Fibroblast of lung (primary cell): ENCODE measurements at regions not wholly inside any gene's neighbourhood (a gene's known extent, or its start where the extent isn't known, plus 50 kb on each side); places are given as distances from the start of the nearest gene placed in this dataset.

Source experiments
- EZH2 ChIP-seq: IDR thresholded peaks from 2 replicates; pipeline ENCODE4 v1.5.1; 2012; ENCODE audit warnings: low read length, control low read depth, mild to moderate bottlenecking; ENCODE audit errors: missing control alignments
- TF ChIP-seq, protein P1 (sequence below), 2 donors: IDR thresholded peaks in 1 of 2; conservative IDR thresholded peaks in 1 of 2; 1 replicate in 1 of 2; 2 replicates in 1 of 2; pipeline ENCODE4 v1.5.1; 2011 to 2012; ENCODE audit warnings: low read length in 2 of 2, control low read depth in 1 of 2, inconsistent platforms in 1 of 2, low read depth in 1 of 2, mild to moderate bottlenecking in 1 of 2

DNA sequence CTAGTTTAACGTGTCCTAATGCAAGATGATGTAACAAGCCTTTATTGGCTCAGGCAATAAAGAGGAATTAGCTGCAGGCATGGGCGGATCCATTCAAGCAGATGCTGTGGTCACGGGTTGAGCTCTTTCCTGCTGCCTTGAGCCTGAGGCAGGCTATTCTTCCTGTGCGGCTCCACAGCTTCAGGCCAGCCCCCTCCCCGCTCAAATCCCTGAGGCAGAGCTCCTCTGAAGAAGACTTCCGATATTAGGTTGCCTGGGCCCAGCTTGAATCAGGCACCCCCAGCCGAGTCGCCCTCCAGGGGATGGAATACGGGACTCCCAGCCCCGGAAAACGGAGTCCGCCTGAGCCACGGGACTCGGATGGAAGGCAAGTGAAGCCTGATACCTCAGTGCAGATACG, 95.0 kb upstream of the RUFY1 start:
- TF ChIP-seq, protein P1, sequence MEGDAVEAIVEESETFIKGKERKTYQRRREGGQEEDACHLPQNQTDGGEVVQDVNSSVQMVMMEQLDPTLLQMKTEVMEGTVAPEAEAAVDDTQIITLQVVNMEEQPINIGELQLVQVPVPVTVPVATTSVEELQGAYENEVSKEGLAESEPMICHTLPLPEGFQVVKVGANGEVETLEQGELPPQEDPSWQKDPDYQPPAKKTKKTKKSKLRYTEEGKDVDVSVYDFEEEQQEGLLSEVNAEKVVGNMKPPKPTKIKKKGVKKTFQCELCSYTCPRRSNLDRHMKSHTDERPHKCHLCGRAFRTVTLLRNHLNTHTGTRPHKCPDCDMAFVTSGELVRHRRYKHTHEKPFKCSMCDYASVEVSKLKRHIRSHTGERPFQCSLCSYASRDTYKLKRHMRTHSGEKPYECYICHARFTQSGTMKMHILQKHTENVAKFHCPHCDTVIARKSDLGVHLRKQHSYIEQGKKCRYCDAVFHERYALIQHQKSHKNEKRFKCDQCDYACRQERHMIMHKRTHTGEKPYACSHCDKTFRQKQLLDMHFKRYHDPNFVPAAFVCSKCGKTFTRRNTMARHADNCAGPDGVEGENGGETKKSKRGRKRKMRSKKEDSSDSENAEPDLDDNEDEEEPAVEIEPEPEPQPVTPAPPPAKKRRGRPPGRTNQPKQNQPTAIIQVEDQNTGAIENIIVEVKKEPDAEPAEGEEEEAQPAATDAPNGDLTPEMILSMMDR (conservative IDR thresholded peaks at IDR 0.05 in 1 of 2, IDR thresholded peaks at IDR 0.05 in 1 of 2; ENCODE audit: low read depth in 1 of 2, low read length in 2 of 2), result no peak
- no peak for TF ChIP-seq EZH2
